Keratinocyte (primary cell): ENCODE measurements at regions not wholly inside any gene's neighbourhood (a gene's known extent, or its start where the extent isn't known, plus 50 kb on each side); places are given as distances from the start of the nearest gene placed in this dataset.

Experiments used
- DNase-seq: peaks from one replicate; pipeline ENCODE4 v3.0.0-alpha.2; 2011; ENCODE audit warnings: low read depth, missing footprints, low spot score
- FAIRE-seq: peaks from 2 replicates; lab custom pipeline; 2011; peaks lifted over from hg19 to GRCh38; lab: Jason Lieb, UNC
- H2AFZ ChIP-seq: 2 replicates; pipeline ENCODE4 v1.6.0; 2012; ENCODE audit warnings: low read length, control low read depth, inconsistent platforms; ENCODE audit not compliant: control insufficient read depth
- H3K27ac ChIP-seq: 2 replicates; pipeline ENCODE4 v1.5.1; 2011; ENCODE audit warnings: low read length; ENCODE audit not compliant: control insufficient read depth, insufficient read depth
- H3K27me3 ChIP-seq: 3 replicates; pipeline ENCODE4 v1.6.0; 2011; ENCODE audit warnings: low read length; ENCODE audit not compliant: control insufficient read depth, insufficient read depth; ENCODE audit errors: extremely low read depth
- H3K36me3 ChIP-seq, 2 experiments: 2 replicates in 1 of 2; 3 replicates in 1 of 2; pipeline ENCODE4 v1.5.1; 2011; ENCODE audit warnings: low read length in 2 of 2, mild to moderate bottlenecking in 1 of 2; ENCODE audit not compliant: control insufficient read depth in 2 of 2, insufficient read depth in 2 of 2; ENCODE audit errors: extremely low read depth in 1 of 2
- H3K4me1 ChIP-seq: 3 replicates; pipeline ENCODE4 v1.5.1; 2011; ENCODE audit warnings: low read length; ENCODE audit not compliant: control insufficient read depth, insufficient read depth; ENCODE audit errors: extremely low read depth
- H3K4me2 ChIP-seq: 3 replicates; pipeline ENCODE4 v1.6.0; 2011; ENCODE audit warnings: low read depth, low read length; ENCODE audit not compliant: control insufficient read depth, insufficient read depth; ENCODE audit errors: extremely low read depth
- H3K4me3 ChIP-seq, 3 experiments: fragments of 200-600 bp in 1 of 3; sonication (generic) in 1 of 3; 2 replicates in 2 of 3; 3 replicates in 1 of 3; pipeline ENCODE4 v1.5.1; 2011 to 2016; ENCODE audit warnings: low read length in 3 of 3, mild to moderate bottlenecking in 3 of 3, control low read depth in 2 of 3, inconsistent platforms in 1 of 3, low read depth in 1 of 3, mixed read lengths in 1 of 3, mixed run types in 1 of 3, moderate library complexity in 1 of 3; ENCODE audit not compliant: control insufficient read depth in 2 of 3, insufficient read depth in 2 of 3; ENCODE audit errors: extremely low read depth in 1 of 3
- H3K79me2 ChIP-seq: 2 replicates; pipeline ENCODE4 v1.6.0; 2012; ENCODE audit warnings: low read length; ENCODE audit not compliant: control insufficient read depth, insufficient read depth
- H3K9ac ChIP-seq: 3 replicates; pipeline ENCODE4 v1.6.0; 2011; ENCODE audit warnings: low read length; ENCODE audit not compliant: control insufficient read depth, insufficient read depth; ENCODE audit errors: extremely low read depth
- H3K9me1 ChIP-seq: 3 replicates; pipeline ENCODE4 v1.6.0; 2011; ENCODE audit warnings: low read length; ENCODE audit not compliant: control insufficient read depth, insufficient read depth; ENCODE audit errors: extremely low read depth
- H3K9me3 ChIP-seq: 2 replicates; pipeline ENCODE4 v1.5.1; 2012; ENCODE audit warnings: low read depth, low read length; ENCODE audit not compliant: control insufficient read depth
- H4K20me1 ChIP-seq: 3 replicates; pipeline ENCODE4 v1.6.0; 2011; ENCODE audit warnings: low read length; ENCODE audit not compliant: control insufficient read depth, insufficient read depth; ENCODE audit errors: extremely low read depth
- CTCF ChIP-seq, 3 experiments: IDR thresholded peaks in 1 of 3; conservative IDR thresholded peaks in 1 of 3; optimal IDR thresholded peaks in 1 of 3; 2 replicates in 2 of 3; 3 replicates in 1 of 3; pipeline versions ENCODE3 to v1.5.1; 2011; ENCODE audit warnings: low read length in 3 of 3, mild to moderate bottlenecking in 3 of 3, moderate library complexity in 2 of 3, control low read depth in 1 of 3, inconsistent platforms in 1 of 3; ENCODE audit not compliant: insufficient read depth in 2 of 3; ENCODE audit errors: extremely low read depth in 1 of 3
- EZH2 ChIP-seq: IDR thresholded peaks from one replicate; pipeline ENCODE4 v1.6.1; 2012; ENCODE audit warnings: inconsistent platforms, mild to moderate bottlenecking, low read length, moderate library complexity
- dilution Hi-C: fragments of 300-500 bp; cut with MboI; formaldehyde crosslinking; loops from one replicate; pipeline ENCODE4 v1.7.0; 2020; ENCODE audit warnings: low sequenced_read_pairs; ENCODE audit not compliant: extremely low pct_ligation_motif_present

- no peak overlapping the region for H2AFZ ChIP-seq
- no peak for FAIRE-seq
Measured at GRCh38 chr5:92378966-92379611, 996.0 kb upstream of the ARRDC3 start.

GRCh38 chr5:92374859-92375258 is 991.7 kb upstream of the ARRDC3 start:
- Histone ChIP-seq H3K79me2 (no peaks in the 10 kb centered on the region), H3K27ac (no peak overlapping the region), H3K27me3 (no peaks in the 10 kb centered on the region), H3K9ac (no peak overlapping the region), H3K4me2 (no peak overlapping the region), H3K9me3 (no peaks in the 10 kb centered on the region), H2AFZ (no peak overlapping the region), H3K4me3 (no peak overlapping the region), H3K9me1 (no peaks in the 10 kb centered on the region), H4K20me1 (no peaks in the 10 kb centered on the region), H3K4me1 (no peaks in the 10 kb centered on the region), H3K36me3 (no peaks in the 10 kb centered on the region)
- DNase-seq = no peak
- TF ChIP-seq CTCF (optimal IDR thresholded peaks at IDR 0.05 in 1 of 3, IDR thresholded peaks at IDR 0.05 in 1 of 3, conservative IDR thresholded peaks at IDR 0.05 in 1 of 3; ENCODE audit: extremely low read depth in 1 of 3, insufficient read depth in 2 of 3, low read length in 3 of 3) (no peak), EZH2 (no peak)
- dilution Hi-C loops = no loop called here
- no peak for FAIRE-seq

More at GRCh38 chr5:92378966-92379611, 996.0 kb upstream of the ARRDC3 start:
- no peak overlapping the region for H3K4me3 ChIP-seq
- H3K36me3 ChIP-seq = no peaks in the 10 kb centered on the region
- no peak overlapping the region for H3K27ac ChIP-seq
- no peak overlapping the region for H3K9ac ChIP-seq
- TF ChIP-seq CTCF (optimal IDR thresholded peaks at IDR 0.05 in 1 of 3, IDR thresholded peaks at IDR 0.05 in 1 of 3, conservative IDR thresholded peaks at IDR 0.05 in 1 of 3; ENCODE audit: extremely low read depth in 1 of 3, insufficient read depth in 2 of 3, low read length in 3 of 3) (no peak), EZH2 (no peak)
- H3K9me3 ChIP-seq = no peaks in the 10 kb centered on the region
- no peaks in the 10 kb centered on the region for H3K27me3 ChIP-seq
- no peaks in the 10 kb centered on the region for H4K20me1 ChIP-seq
- dilution Hi-C loops = no loop called here
- H3K79me2 ChIP-seq = no peaks in the 10 kb centered on the region
- H3K4me2 ChIP-seq = no peak overlapping the region
- H3K9me1 ChIP-seq = no peaks in the 10 kb centered on the region
- H3K4me1 ChIP-seq = no peaks in the 10 kb centered on the region
- DNase-seq = no peak
